H9 (cell line): ENCODE measurements at regions not wholly inside any gene's neighbourhood (a gene's known extent, or its start where the extent isn't known, plus 50 kb on each side); places are given as distances from the start of the nearest gene placed in this dataset.

ENCODE experiments used
- DNase-seq: peaks from one replicate; pipeline ENCODE4 v3.0.0-alpha.2; 2017
- H2AFZ ChIP-seq: one replicate; pipeline ENCODE4 v1.6.1; 2013; ENCODE audit warnings: mild to moderate bottlenecking, low read length, control low read depth, moderate library complexity
- H2AK5ac ChIP-seq: 2 replicates; pipeline ENCODE4 v1.6.1; 2013; ENCODE audit warnings: low read length, control low read depth, mixed read lengths; ENCODE audit not compliant: insufficient read length
- H2BK120ac ChIP-seq: one replicate; pipeline ENCODE4 v1.6.1; 2013; ENCODE audit warnings: low read depth, mild to moderate bottlenecking, low read length, control low read depth, inconsistent platforms; ENCODE audit not compliant: poor library complexity, severe bottlenecking
- H2BK12ac ChIP-seq: 2 replicates; pipeline ENCODE4 v1.6.1; 2013; ENCODE audit warnings: low read length, control low read depth, mixed read lengths, low read depth; ENCODE audit not compliant: insufficient read length
- H2BK15ac ChIP-seq: 2 replicates; pipeline ENCODE4 v1.6.1; 2013; ENCODE audit warnings: low read depth, low read length, control low read depth
- H2BK20ac ChIP-seq: one replicate; pipeline ENCODE4 v1.6.1; 2013; ENCODE audit warnings: low read depth, mild to moderate bottlenecking, low read length, control low read depth, inconsistent platforms; ENCODE audit not compliant: poor library complexity, severe bottlenecking
- H2BK5ac ChIP-seq: 2 replicates; pipeline ENCODE4 v1.6.1; 2013; ENCODE audit warnings: low read length, control low read depth, mixed read lengths; ENCODE audit not compliant: insufficient read length
- H3K14ac ChIP-seq: 2 replicates; pipeline ENCODE4 v1.6.1; 2013; ENCODE audit warnings: low read length, control low read depth; ENCODE audit not compliant: insufficient read depth
- H3K18ac ChIP-seq: 2 replicates; pipeline ENCODE4 v1.6.1; 2013; ENCODE audit warnings: low read depth, mild to moderate bottlenecking, mixed read lengths, low read length, control low read depth; ENCODE audit not compliant: insufficient read length
- H3K23ac ChIP-seq: 2 replicates; pipeline ENCODE4 v1.6.1; 2013; ENCODE audit warnings: low read length, control low read depth, mixed read lengths, low read depth; ENCODE audit not compliant: insufficient read length
- H3K23me2 ChIP-seq: 2 replicates; pipeline ENCODE4 v1.6.1; 2013; ENCODE audit warnings: low read depth, mild to moderate bottlenecking, mixed read lengths, low read length, control low read depth; ENCODE audit not compliant: insufficient read length, poor library complexity, severe bottlenecking
- H3K27ac ChIP-seq: 2 replicates; pipeline ENCODE4 v1.5.1; 2013; ENCODE audit warnings: low read length, control low read depth, mixed read lengths, low read depth; ENCODE audit not compliant: insufficient read length
- H3K27me3 ChIP-seq: 2 replicates; pipeline ENCODE4 v1.6.1; 2013; ENCODE audit warnings: low read length, control low read depth, inconsistent platforms; ENCODE audit not compliant: insufficient read depth
- H3K4ac ChIP-seq: 2 replicates; pipeline ENCODE4 v1.6.1; 2013; ENCODE audit warnings: low read depth, mild to moderate bottlenecking, control low read depth, inconsistent platforms, low read length, moderate library complexity
- H3K4me1 ChIP-seq: 2 replicates; pipeline ENCODE4 v1.6.1; 2013; ENCODE audit warnings: low read length, control low read depth, inconsistent platforms; ENCODE audit not compliant: insufficient read depth
- H3K4me2 ChIP-seq: 2 replicates; pipeline ENCODE4 v1.6.1; 2013; ENCODE audit warnings: low read length, control low read depth, mixed read lengths; ENCODE audit not compliant: insufficient read length, insufficient read depth
- H3K56ac ChIP-seq: 2 replicates; pipeline ENCODE4 v1.6.1; 2013; ENCODE audit warnings: low read depth, mild to moderate bottlenecking, mixed read lengths, low read length, control low read depth; ENCODE audit not compliant: insufficient read length
- H3K79me1 ChIP-seq: 2 replicates; pipeline ENCODE4 v1.6.1; 2013; ENCODE audit warnings: low read depth, mild to moderate bottlenecking, moderate library complexity, low read length, control low read depth, inconsistent platforms; ENCODE audit not compliant: insufficient read depth, poor library complexity, severe bottlenecking
- H3K79me2 ChIP-seq: 2 replicates; pipeline ENCODE4 v1.6.1; 2013; ENCODE audit warnings: low read length, control low read depth, inconsistent platforms; ENCODE audit not compliant: insufficient read depth
- H3K9ac ChIP-seq: 2 replicates; pipeline ENCODE4 v1.6.1; 2013; ENCODE audit warnings: low read length, control low read depth, mixed read lengths; ENCODE audit not compliant: insufficient read length; ENCODE audit errors: extremely low read depth
- H3K9me3 ChIP-seq: one replicate; pipeline ENCODE4 v1.6.1; 2013; ENCODE audit warnings: low read depth, low read length, inconsistent platforms; ENCODE audit not compliant: control insufficient read depth
- H3T11ph ChIP-seq: one replicate; pipeline ENCODE4 v1.6.1; 2013; ENCODE audit warnings: mild to moderate bottlenecking, low read length, control low read depth, inconsistent platforms
- H4K20me1 ChIP-seq: one replicate; pipeline ENCODE4 v1.6.1; 2013; ENCODE audit not compliant: control insufficient read depth, insufficient read length, insufficient read depth
- H4K5ac ChIP-seq: 2 replicates; pipeline ENCODE4 v1.6.1; 2013; ENCODE audit warnings: low read depth, mild to moderate bottlenecking, mixed read lengths, low read length, control low read depth; ENCODE audit not compliant: insufficient read length
- H4K8ac ChIP-seq: replicated peaks from 2 replicates; pipeline ENCODE4 v1.6.1; 2013; ENCODE audit warnings: low read length, control low read depth, mixed read lengths, low read depth; ENCODE audit not compliant: insufficient read length
- H4K91ac ChIP-seq: 2 replicates; pipeline ENCODE4 v1.6.1; 2013; ENCODE audit warnings: low read depth, mild to moderate bottlenecking, moderate library complexity, mixed read lengths, low read length, control low read depth; ENCODE audit not compliant: insufficient read length
- H3K27ac Mint-ChIP-seq, 3 experiments: 2 replicates in 2 of 3; 3 replicates in 1 of 3; pipeline ENCODE4 v1.8.0; 2020 to 2021; ENCODE audit warnings: mixed read lengths in 3 of 3, mild to moderate bottlenecking in 1 of 3, moderate library complexity in 1 of 3
- H3K27me3 Mint-ChIP-seq: 2 replicates; pipeline ENCODE4 v1.8.0; 2021; ENCODE audit warnings: low read depth, mild to moderate bottlenecking, moderate library complexity, mixed read lengths
- H3K36me3 Mint-ChIP-seq, 3 experiments: 2 replicates in 2 of 3; 3 replicates in 1 of 3; pipeline ENCODE4 v1.8.0; 2020 to 2021; ENCODE audit warnings: low read depth in 3 of 3, mixed read lengths in 3 of 3; ENCODE audit not compliant: insufficient read depth in 1 of 3
- H3K4me1 Mint-ChIP-seq, 2 experiments: 2 replicates each; pipeline ENCODE4 v1.8.0; 2020; ENCODE audit warnings: mixed read lengths in 2 of 2
- H3K4me3 Mint-ChIP-seq, 2 experiments: 2 replicates in 1 of 2; 3 replicates in 1 of 2; pipeline ENCODE4 v1.8.0; 2020 to 2021; ENCODE audit warnings: mild to moderate bottlenecking in 2 of 2, mixed read lengths in 2 of 2, moderate library complexity in 1 of 2
- H3K9me3 Mint-ChIP-seq, 2 experiments: 2 replicates in 1 of 2; 3 replicates in 1 of 2; pipeline ENCODE4 v1.8.0; 2020; ENCODE audit warnings: mild to moderate bottlenecking in 2 of 2, mixed read lengths in 2 of 2, moderate library complexity in 1 of 2
- WGBS: extraction: QIAGEN DNeasy Blood & Tissue Kit; methylation state at CpG from one replicate; pipeline ENCODE4 v1.1.7; 2013; ENCODE audit warnings: missing lambda C conversion rate, low lambda C conversion rate, mixed read lengths; ENCODE audit not compliant: insufficient read length; ENCODE audit errors: extremely low coverage; 5-methylcytosine and 5-hydroxymethylcytosine counted together
- TF ChIP-seq, protein P1 (sequence below): fragments of 200-600 bp; sonication (generic); conservative IDR thresholded peaks from 3 replicates; pipeline ENCODE4 v1.8.0; 2021; ENCODE audit warnings: antibody characterized with exemption, mild to moderate bottlenecking

DNA sequence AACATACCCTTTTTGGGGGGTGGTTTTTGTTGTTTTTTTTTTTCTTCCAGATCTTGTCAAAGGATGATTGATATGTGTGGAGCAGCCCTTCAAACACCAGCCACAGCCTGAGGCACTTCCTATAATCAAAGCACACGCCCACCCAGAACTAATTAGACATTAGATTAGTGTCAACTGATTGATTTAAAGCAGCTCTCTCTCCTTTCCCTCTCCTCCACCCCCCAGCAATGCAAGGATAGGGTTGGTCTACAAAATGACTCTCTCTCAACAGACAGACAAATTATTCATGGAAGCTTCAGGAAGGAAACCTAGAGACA lies 250.3 kb upstream of the SOX9 start:
- H3K27me3 ChIP-seq, result no peaks in the 10 kb centered on the region
- no peaks in the 10 kb centered on the region for H3K9me3 ChIP-seq
- Mint-ChIP-seq H3K9me3 (peaks cover 3 to 5% of the 10 kb centered on the region in 2 experiments; a peak in 2 of 5 replicates), H3K27me3 (peaks cover 2% of the 10 kb centered on the region; the same call in 1 of the 2 replicates), H3K4me1 (no peaks in the 10 kb centered on the region), H3K27ac (no peak overlapping the region), H3K36me3 (no peaks in the 10 kb centered on the region; a peak in 2 of 7 replicates), H3K4me3 (no peak overlapping the region)
- no peak overlapping the region for H3K27ac ChIP-seq
- no CpG with 5 or more reads among the region's 1 CpG for WGBS
- no peak overlapping the region for H2AK5ac ChIP-seq
- H3T11ph ChIP-seq, result no peak overlapping the region
- no peak overlapping the region for H2BK5ac ChIP-seq
- H3K23ac ChIP-seq, result no peak overlapping the region
- H4K20me1 ChIP-seq, result no peaks in the 10 kb centered on the region
- no peak overlapping the region for H2BK12ac ChIP-seq
- no peak overlapping the region for H3K9ac ChIP-seq
- no peak overlapping the region for H2AFZ ChIP-seq
- H4K5ac ChIP-seq, result no peak overlapping the region
- no peak overlapping the region for H3K14ac ChIP-seq
- no peak overlapping the region for H3K56ac ChIP-seq
- TF ChIP-seq, protein P1, sequence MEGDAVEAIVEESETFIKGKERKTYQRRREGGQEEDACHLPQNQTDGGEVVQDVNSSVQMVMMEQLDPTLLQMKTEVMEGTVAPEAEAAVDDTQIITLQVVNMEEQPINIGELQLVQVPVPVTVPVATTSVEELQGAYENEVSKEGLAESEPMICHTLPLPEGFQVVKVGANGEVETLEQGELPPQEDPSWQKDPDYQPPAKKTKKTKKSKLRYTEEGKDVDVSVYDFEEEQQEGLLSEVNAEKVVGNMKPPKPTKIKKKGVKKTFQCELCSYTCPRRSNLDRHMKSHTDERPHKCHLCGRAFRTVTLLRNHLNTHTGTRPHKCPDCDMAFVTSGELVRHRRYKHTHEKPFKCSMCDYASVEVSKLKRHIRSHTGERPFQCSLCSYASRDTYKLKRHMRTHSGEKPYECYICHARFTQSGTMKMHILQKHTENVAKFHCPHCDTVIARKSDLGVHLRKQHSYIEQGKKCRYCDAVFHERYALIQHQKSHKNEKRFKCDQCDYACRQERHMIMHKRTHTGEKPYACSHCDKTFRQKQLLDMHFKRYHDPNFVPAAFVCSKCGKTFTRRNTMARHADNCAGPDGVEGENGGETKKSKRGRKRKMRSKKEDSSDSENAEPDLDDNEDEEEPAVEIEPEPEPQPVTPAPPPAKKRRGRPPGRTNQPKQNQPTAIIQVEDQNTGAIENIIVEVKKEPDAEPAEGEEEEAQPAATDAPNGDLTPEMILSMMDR, result no peak
- no peak overlapping the region for H2BK20ac ChIP-seq
- no peaks in the 10 kb centered on the region for H3K4me1 ChIP-seq
- H3K23me2 ChIP-seq, result no peaks in the 10 kb centered on the region
- H4K91ac ChIP-seq, result no peak overlapping the region
- H3K18ac ChIP-seq, result no peak overlapping the region
- no peak overlapping the region for H2BK15ac ChIP-seq
- DNase-seq, result no peak
- H4K8ac ChIP-seq, result no peak overlapping the region
- no peaks in the 10 kb centered on the region for H3K79me2 ChIP-seq
- no peak overlapping the region for H3K4me2 ChIP-seq
- H2BK120ac ChIP-seq, result no peak overlapping the region
- no peak overlapping the region for H3K4ac ChIP-seq
- no peaks in the 10 kb centered on the region for H3K79me1 ChIP-seq
